Ectodermal cell (in vitro differentiated cells): ENCODE measurements at regions not wholly inside any gene's neighbourhood (a gene's known extent, or its start where the extent isn't known, plus 50 kb on each side); places are given as distances from the start of the nearest gene placed in this dataset.

Source experiments
- H3K27ac ChIP-seq: 2 replicates; pipeline ENCODE4 v1.7.0; 2013; ENCODE audit warnings: mild to moderate bottlenecking, low read depth, low read length; ENCODE audit not compliant: insufficient read depth, poor library complexity, severe bottlenecking
- H3K27me3 ChIP-seq: 2 replicates; pipeline ENCODE4 v1.7.0; 2013; ENCODE audit warnings: mild to moderate bottlenecking, low read length; ENCODE audit not compliant: insufficient read depth, control insufficient read depth, poor library complexity, severe bottlenecking
- H3K36me3 ChIP-seq: one replicate; pipeline ENCODE4 v1.7.0; 2013; ENCODE audit warnings: low read length; ENCODE audit not compliant: control insufficient read depth, insufficient read depth
- H3K4me1 ChIP-seq: one replicate; pipeline ENCODE4 v1.7.0; 2013; ENCODE audit warnings: low read length; ENCODE audit not compliant: control insufficient read depth, insufficient read depth
- H3K4me3 ChIP-seq: 2 replicates; pipeline ENCODE4 v1.7.0; 2013; ENCODE audit warnings: low read depth, low read length, control low read depth; ENCODE audit not compliant: insufficient read depth
- H3K9me3 ChIP-seq: 2 replicates; pipeline ENCODE4 v1.7.0; 2013; ENCODE audit warnings: mild to moderate bottlenecking, low read length, moderate library complexity; ENCODE audit not compliant: control insufficient read depth
- WGBS, 2 experiments: methylation state at CpG; one replicate each; pipeline ENCODE4 v1.1.7; 2013; ENCODE audit warnings: missing lambda C conversion rate in 2 of 2; 5-methylcytosine and 5-hydroxymethylcytosine counted together

- H3K27ac ChIP-seq: no peak overlapping the region
- H3K27me3 ChIP-seq: no peaks in the 10 kb centered on the region
- no peak overlapping the region for H3K4me3 ChIP-seq
- no peaks in the 10 kb centered on the region for H3K9me3 ChIP-seq
- 71 to 84% methylated on average over 1 of the region's 1 CpG for WGBS, 2 experiments
- H3K36me3 ChIP-seq: no peaks in the 10 kb centered on the region
- no peaks in the 10 kb centered on the region for H3K4me1 ChIP-seq
Observed at GRCh38 chr2:147255812-147256211, 589.0 kb upstream of the ACVR2A start.

GRCh38 chr2:147250652-147251356 lies 594.0 kb upstream of the ACVR2A start:
- no peaks in the 10 kb centered on the region for H3K4me1 ChIP-seq
- no peaks in the 10 kb centered on the region for H3K9me3 ChIP-seq
- WGBS, 2 experiments: 80 to 83% methylated on average over 1 to 2 of the region's 2 CpGs
- H3K4me3 ChIP-seq: no peak overlapping the region
- no peaks in the 10 kb centered on the region for H3K27me3 ChIP-seq
- no peak overlapping the region for H3K27ac ChIP-seq
- no peaks in the 10 kb centered on the region for H3K36me3 ChIP-seq

GRCh38 chr2:147247749-147248148 lies 597.1 kb upstream of the ACVR2A start:
- 81 to 100% methylated on average over 1 to 2 of the region's 2 CpGs for WGBS, 2 experiments
- Histone ChIP-seq H3K27ac (no peak overlapping the region), H3K9me3 (no peaks in the 10 kb centered on the region), H3K36me3 (no peaks in the 10 kb centered on the region), H3K4me1 (no peaks in the 10 kb centered on the region), H3K4me3 (no peak overlapping the region), H3K27me3 (no peaks in the 10 kb centered on the region)

GRCh38 chr2:147242445-147242844 lies 602.4 kb upstream of the ACVR2A start:
- Histone ChIP-seq H3K36me3 (no peaks in the 10 kb centered on the region), H3K4me3 (no peak overlapping the region), H3K9me3 (no peaks in the 10 kb centered on the region), H3K27ac (no peak overlapping the region), H3K27me3 (no peaks in the 10 kb centered on the region), H3K4me1 (no peaks in the 10 kb centered on the region)

GRCh38 chr2:147236601-147237000 lies 608.2 kb upstream of the ACVR2A start:
- Histone ChIP-seq H3K27ac (no peak overlapping the region), H3K9me3 (no peaks in the 10 kb centered on the region), H3K4me1 (no peaks in the 10 kb centered on the region), H3K4me3 (no peak overlapping the region), H3K27me3 (no peaks in the 10 kb centered on the region), H3K36me3 (no peaks in the 10 kb centered on the region)
- 83 to 100% methylated on average over 1 to 2 of the region's 2 CpGs for WGBS, 2 experiments

- Histone ChIP-seq H3K27me3 (no peaks in the 10 kb centered on the region), H3K4me3 (no peak overlapping the region), H3K4me1 (no peaks in the 10 kb centered on the region), H3K36me3 (no peaks in the 10 kb centered on the region), H3K27ac (no peak overlapping the region), H3K9me3 (no peaks in the 10 kb centered on the region)
- 92% methylated on average over 3 of the region's 3 CpGs for WGBS, 2 experiments
Observed at GRCh38 chr2:147232225-147232669, 612.6 kb upstream of the ACVR2A start.

GRCh38 chr2:147231607-147232006 lies 613.2 kb upstream of the ACVR2A start:
- WGBS, 2 experiments: 90 to 100% methylated on average over 2 of the region's 2 CpGs

GRCh38 chr2:147231081-147231480 lies 613.7 kb upstream of the ACVR2A start:
- H3K4me3 ChIP-seq: no peak overlapping the region
- H3K27ac ChIP-seq: no peak overlapping the region
- no peaks in the 10 kb centered on the region for H3K9me3 ChIP-seq
- WGBS, 2 experiments: 94% methylated on average over 1 of the region's 1 CpG
- no peaks in the 10 kb centered on the region for H3K36me3 ChIP-seq
- H3K27me3 ChIP-seq: no peaks in the 10 kb centered on the region
- no peaks in the 10 kb centered on the region for H3K4me1 ChIP-seq

More at GRCh38 chr2:147231607-147232006, 613.2 kb upstream of the ACVR2A start:
- H3K27me3 ChIP-seq: no peaks in the 10 kb centered on the region
- no peaks in the 10 kb centered on the region for H3K36me3 ChIP-seq
- H3K4me3 ChIP-seq: no peak overlapping the region
- no peaks in the 10 kb centered on the region for H3K9me3 ChIP-seq
- H3K27ac ChIP-seq: no peak overlapping the region
- no peaks in the 10 kb centered on the region for H3K4me1 ChIP-seq

- Histone ChIP-seq H3K27me3 (no peaks in the 10 kb centered on the region), H3K9me3 (no peaks in the 10 kb centered on the region), H3K36me3 (no peaks in the 10 kb centered on the region), H3K27ac (no peak overlapping the region), H3K4me3 (no peak overlapping the region), H3K4me1 (peaks cover 9% of the 10 kb centered on the region)
- WGBS, 2 experiments: 90 to 96% methylated on average over 2 of the region's 2 CpGs
Observed at GRCh38 chr2:147227313-147227712, 617.5 kb upstream of the ACVR2A start.

- Histone ChIP-seq H3K9me3 (no peaks in the 10 kb centered on the region), H3K4me1 (peaks cover 9% of the 10 kb centered on the region), H3K4me3 (no peak overlapping the region), H3K27me3 (no peaks in the 10 kb centered on the region), H3K27ac (no peak overlapping the region), H3K36me3 (no peaks in the 10 kb centered on the region)
- WGBS, 2 experiments: 57 to 87% methylated on average over 2 of the region's 2 CpGs
Observed at GRCh38 chr2:147224070-147224469, 620.8 kb upstream of the ACVR2A start.
